ENCODE measurements at regions not wholly inside any gene's neighbourhood (a gene's known extent, or its start where the extent isn't known, plus 50 kb on each side); places are given as distances from the start of the nearest gene placed in this dataset.

- no peak for DNase-seq
Observed at GRCh38 chr6:23447731-23448130, 678.3 kb upstream of the NRSN1 start.

- DNase-seq: no peak
Observed at GRCh38 chr6:23448281-23448680, 677.7 kb upstream of the NRSN1 start.

- no peak for DNase-seq
Observed at GRCh38 chr6:23454080-23454976, 671.7 kb upstream of the NRSN1 start.

DNA sequence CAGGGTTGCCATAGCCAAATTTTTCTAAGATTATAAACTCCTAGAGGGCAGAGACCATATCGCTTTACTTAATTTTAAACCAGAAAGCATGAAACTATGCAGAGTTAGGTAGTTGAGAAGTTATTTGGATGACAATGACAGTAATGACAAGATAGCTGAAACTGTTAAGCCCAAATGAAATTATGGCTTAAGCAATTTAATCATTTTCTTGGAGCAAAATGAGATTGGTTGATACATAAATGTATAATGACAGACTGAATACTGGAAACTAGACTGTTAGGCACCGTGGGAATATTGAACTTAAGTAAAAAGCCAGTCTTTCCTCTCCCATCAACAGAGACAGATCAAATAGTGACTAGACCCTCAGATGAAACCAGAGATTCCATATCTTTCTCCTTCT is 670.3 kb upstream of the NRSN1 start:
- no peak for DNase-seq

- no peak for DNase-seq
Observed at GRCh38 chr6:23456396-23456795, 669.6 kb upstream of the NRSN1 start.

- DNase-seq: no peak
Observed at GRCh38 chr6:23457321-23457720, 668.7 kb upstream of the NRSN1 start.

DNA sequence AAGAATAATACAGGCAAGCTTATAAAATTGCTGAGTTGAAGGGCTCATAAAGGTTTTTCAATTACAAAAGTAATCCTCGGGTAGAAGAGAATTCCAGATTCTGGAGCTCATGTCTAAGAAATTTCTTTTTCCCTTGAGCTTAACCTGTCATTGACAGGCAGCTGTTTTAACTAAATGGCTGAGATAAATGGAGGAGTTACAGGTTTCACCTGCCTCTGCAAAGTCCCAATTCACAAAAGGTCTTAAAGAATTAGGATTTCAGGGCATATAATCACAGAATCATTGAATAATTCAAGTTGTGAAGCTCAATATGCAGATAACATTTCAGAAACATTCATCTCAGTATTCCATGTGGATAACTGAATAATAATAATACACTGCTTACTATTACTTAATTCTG is 660.1 kb upstream of the NRSN1 start:
- DNase-seq: no peak

DNA sequence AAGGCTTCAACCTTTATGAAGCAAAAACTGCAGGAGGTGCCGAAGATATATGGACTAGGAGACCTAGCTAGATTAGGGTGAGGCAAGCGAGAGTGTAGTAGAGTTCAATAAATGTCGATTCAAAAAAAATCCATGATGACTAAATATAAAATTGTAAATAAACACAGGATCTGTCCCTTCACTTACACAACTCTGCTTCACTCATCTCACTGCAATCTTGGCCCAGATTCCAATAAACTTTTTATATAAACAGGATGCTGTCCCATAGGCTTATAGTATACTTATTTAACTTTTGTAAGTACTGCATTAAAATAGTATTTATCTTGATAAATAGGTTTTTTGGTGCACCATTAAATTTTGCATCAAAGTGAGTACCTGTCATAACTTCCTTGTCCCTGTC is 648.4 kb upstream of the NRSN1 start:
- no peak for DNase-seq

GRCh38 chr6:23478312-23478711 is 647.7 kb upstream of the NRSN1 start:
- DNase-seq: no peak

DNA sequence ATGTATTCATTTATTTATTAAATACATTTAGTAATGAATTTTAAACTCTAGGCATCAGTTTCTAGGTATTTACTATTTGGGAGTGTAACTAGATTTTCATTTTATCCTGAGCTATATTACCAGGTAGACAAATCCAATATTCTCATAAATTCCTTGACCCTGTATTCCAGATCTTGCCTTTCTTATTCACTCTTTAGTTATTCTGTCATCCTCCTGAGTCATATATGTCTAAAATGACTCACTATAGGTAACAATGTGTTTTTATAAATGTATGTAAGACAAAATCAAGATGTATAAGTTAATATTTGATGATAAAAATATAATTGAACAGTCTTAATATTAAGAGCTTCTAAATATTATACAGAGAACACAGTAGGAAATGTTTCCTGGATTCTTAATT is 642.1 kb upstream of the NRSN1 start:
- no peak for DNase-seq

DNA sequence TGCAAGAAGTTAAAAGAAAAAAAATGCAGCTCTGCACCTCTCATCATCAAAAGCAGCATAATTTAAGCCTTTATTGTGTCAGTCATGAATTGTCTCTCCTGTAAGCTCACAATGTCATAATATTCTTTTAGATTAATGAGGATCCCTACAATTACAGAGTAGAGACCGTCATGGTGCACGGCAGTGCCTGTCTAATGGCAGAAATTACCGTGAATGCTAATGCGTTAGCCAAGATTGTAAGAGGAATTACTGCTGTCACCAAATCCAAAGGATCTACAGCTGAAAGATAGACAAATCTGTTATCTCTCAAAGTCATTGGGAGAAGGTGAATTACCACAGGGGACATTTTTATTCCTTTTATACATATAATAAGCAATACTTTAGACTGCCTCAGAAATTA is 631.6 kb upstream of the NRSN1 start:
- no peak for DNase-seq

DNA sequence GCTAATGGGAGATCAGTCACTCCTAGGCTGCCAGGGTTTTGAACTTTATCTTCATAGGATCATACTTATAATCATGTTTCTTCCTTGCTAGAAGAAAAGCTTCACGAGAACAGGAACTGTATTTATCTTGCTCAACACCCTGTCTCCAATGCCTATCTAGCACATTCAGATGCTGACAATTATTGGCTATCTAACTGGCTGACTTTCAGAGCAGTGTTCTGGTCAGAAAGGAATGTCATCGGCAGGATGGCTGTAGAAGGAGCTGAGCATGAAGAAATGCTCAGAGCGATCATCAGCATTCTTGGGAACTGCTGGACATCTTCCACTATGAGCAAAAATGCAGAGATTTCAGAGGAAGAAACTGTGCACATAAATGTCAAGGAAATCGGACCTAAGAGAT is 628.0 kb upstream of the NRSN1 start:
- DNase-seq: no peak

DNA sequence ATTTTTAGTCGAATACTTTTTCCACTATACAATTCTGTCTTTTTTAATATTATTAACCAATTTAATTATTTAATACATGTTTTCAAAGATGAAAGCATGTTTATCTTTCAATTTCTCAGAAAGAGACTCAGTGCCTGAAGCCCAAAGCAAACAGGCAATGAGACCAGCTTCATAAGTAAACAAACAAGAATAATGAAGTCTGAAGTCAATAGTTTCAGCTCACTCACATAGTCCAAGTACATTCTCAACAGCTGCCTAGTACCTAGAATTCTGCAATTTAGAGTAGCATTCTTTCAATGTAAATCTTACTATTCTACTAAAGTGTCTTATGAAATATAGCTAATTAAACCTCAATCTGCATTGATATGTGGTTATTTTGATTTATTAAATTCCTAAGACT is 626.5 kb upstream of the NRSN1 start:
- no peak for DNase-seq

DNA sequence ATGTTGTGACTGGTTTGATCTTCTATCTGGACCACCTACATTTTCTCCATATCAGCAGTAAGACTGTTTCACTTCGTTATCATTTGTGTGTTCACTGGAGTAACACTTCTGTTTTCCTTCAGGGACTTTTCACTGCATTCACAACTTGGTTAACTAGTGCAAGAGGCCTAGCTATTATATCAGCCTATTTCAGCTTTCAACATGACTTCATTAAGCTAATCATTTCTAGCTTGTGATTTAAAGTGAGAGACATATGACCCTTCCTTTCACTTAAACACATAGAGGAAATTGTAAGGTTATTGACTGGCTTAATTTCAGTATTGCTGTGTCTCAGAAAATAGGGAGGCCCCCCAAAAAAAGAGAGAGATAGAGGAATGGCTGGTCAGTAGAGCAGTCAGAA is 622.8 kb upstream of the NRSN1 start:
- no peak for DNase-seq

DNA sequence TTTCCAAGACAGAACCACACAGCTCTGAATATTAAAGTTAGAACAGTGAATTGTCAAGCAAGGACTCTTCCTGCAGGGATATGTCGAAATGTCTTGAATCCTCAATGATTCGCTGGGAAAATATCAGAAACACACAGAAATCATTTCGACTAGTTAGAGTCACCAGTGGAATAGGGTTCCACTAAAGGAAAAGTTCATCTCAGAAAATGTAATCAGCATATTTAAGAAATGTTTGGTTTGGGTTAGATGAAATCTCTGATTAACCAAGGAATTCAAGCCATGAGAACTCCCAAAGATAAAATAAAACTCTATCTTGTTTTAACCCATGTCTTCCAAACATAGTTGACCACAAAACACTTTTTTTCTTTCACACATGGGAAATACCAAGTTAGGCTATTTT is 621.0 kb upstream of the NRSN1 start:
- DNase-seq: no peak

GRCh38 chr6:23510778-23511510 is 615.1 kb upstream of the NRSN1 start:
- DNase-seq: no peak

DNA sequence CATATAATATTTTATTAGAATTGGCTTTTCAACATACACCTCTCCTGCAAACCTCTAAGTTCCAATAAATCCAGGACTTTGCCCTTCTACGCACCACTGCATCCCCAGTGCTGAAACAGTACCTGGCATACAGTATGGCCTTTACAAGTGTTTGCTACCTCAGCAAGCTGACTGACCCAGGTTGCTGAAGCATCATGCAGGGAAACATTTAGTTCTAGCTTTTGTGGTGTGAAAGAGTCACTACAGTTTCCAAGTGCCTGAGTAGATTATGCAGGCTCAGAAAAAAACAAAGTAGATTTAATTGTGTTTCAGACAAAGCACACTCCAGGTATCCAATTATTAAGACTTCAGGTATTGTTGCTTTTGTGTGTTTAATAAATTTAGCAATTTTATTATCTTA is 614.2 kb upstream of the NRSN1 start:
- DNase-seq: no peak

DNA sequence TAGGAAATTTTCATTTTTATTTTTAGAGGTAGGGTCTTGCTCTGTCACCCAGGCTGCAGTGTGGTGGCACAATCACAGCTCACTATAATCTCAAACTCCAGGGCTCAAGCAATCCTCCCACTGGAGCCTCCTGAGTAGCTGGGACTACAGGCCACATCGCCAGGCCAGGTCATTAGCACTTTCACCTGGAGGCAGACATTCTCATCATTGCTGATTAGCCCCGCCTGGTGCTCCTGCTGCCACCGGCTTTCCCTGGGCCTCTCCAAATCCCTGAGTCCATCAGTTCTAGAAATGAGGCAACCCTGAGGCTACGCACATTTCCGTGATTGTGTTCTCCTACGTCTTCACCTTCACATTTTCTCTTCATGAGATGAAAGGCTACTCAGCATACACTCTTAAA is 607.7 kb upstream of the NRSN1 start:
- no peak for DNase-seq

- peak; percentile 69 for DNase-seq
Observed at GRCh38 chr6:23522792-23523547, 603.0 kb upstream of the NRSN1 start.

DNA sequence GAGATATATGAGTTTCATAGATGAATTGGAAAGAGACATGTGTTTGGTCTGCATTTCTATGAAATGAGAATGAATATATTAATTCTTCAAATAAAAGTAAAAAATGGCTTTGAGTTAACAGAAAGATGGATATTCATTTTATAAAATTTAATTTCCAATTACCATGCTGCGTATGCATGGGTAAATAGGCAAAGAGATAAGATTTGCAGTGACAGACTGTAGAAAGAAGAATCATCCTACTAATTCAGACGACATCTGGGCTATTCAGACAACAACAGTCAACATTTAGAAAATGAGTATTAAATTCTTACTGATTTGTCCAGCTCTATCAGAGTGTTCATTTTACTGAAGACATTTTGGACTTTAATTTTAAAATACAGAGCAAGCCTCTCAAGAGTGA is 602.2 kb upstream of the NRSN1 start:
- DNase-seq: peak; percentile 75

- DNase-seq: peak; percentile 44
Observed at GRCh38 chr6:23524548-23524947, 601.5 kb upstream of the NRSN1 start.

DNA sequence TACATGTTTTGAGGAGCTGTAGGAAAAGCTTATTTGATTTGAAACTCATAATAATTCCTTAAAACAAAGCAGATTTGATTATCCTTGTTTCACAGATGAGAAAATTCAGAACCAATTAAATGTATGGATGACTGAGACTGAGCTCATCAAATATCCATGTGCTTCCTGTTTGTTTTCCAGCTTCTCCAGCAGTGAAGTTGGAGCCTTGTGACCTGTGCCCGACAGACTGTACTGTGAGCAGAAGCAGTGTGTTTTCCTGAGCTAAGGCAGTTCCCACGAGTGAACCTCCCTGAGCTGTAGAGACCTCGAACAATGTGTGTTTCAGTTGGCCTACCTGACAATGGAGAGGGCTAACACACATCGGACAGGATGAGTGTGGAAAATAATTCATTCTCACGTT is 599.5 kb upstream of the NRSN1 start:
- no peak for DNase-seq

DNA sequence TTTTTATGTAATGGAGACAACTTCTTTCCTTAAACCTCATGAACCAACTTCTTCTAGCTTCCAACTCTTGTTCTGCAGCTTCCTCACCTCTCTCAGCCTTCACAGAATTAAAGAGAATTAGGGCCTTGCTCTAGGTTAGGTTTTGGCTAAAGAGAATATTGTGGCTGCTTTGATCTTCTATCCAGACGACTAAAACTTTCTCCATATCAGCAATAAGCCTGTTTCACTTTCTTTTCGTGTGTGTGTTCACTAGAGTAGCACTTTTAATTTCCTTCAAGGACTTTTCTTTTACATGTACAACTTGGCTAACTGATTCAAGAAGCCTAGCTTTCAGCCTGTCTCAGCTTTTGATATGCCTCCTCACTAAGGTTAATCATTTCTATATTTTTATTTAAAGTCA is 596.1 kb upstream of the NRSN1 start:
- no peak for DNase-seq

GRCh38 chr6:23531666-23532065 is 594.3 kb upstream of the NRSN1 start:
- no peak for DNase-seq

Measured in eye (tissue), 1 donor.